ENCODE measurements at regions not wholly inside any gene's neighbourhood (a gene's known extent, or its start where the extent isn't known, plus 50 kb on each side); places are given as distances from the start of the nearest gene placed in this dataset.
"Not testable (repeated sequence)": the region's sequence is repeated elsewhere in the genome, so short reads cannot be mapped to it uniquely, and the experiment has no call there.

DNA sequence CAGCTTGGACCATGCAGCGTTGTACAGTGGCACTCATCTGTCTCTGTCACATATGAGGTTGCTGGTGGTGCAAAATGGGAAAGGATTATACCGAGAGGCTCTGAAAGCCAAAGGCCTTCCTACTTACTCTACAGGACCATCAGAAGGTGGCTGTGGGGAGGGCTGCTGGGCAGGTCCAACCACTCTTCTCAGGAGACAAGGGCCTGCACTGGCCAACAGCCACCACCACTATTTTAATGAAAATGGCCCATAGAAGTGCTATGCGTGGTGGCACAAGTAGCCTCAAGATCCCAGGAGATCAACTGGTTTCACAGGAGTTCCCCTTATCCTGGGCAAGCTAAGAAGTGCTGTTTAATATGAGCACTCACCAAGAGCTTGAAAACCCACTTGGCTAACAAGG lies 52.3 kb downstream of the MRPL57 start:
- no peaks in the 10 kb centered on the region for H3K9me3 Mint-ChIP-seq
- DNase-seq (no peak), ATAC-seq (no peak)
- H3K4me1 Mint-ChIP-seq (ENCODE audit: low read depth), result peaks cover 4% of the 10 kb centered on the region
- H3K27me3 Mint-ChIP-seq (ENCODE audit: low read depth), result peaks cover 9% of the 10 kb centered on the region
- no peak overlapping the region for H3K4me3 Mint-ChIP-seq
- H3K36me3 Mint-ChIP-seq (ENCODE audit: insufficient read depth), result no peaks in the 10 kb centered on the region

DNA sequence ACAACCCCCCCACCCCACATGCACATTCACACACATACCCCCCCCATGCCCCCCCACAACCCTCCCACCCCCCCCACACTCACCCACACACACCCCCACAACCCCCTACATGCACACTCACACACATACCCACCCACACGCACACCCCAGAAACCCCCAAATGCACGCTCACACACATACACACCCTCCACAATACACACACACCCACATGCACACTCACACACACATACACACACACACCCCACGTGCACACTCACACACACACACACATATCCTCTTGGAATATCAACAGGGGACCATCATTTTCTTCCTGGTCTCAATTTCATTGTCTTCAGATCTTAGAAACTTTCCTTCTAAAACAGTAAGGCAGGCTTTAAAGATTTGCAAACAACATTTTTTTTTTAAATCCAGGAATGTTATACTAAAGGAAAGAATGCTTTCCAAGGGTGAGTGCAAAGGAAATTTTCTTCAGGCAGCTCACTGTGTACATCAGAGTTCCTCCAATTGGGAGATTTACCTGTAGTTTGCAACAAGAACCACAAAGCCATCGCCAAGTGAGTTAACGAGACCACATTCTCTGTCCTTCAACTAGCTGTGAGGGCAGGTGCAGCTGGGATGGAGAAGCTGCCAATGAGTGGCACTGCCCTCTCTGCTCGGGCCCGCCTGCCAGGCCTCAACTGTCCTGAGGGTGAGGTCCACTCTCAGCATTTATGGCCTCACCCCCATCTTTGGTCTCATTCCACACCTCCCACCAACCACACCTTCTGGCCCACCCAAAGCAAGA lies 53.0 kb downstream of the MRPL57 start:
- ATAC-seq (no peak), DNase-seq (no peak)
- H3K9me3 Mint-ChIP-seq, result no peaks in the 10 kb centered on the region
- H3K4me1 Mint-ChIP-seq (ENCODE audit: low read depth), result peaks cover 4% of the 10 kb centered on the region
- H3K36me3 Mint-ChIP-seq (ENCODE audit: insufficient read depth), result no peaks in the 10 kb centered on the region
- H3K27me3 Mint-ChIP-seq (ENCODE audit: low read depth), result peaks cover 9% of the 10 kb centered on the region
- no peak overlapping the region for H3K4me3 Mint-ChIP-seq

DNA sequence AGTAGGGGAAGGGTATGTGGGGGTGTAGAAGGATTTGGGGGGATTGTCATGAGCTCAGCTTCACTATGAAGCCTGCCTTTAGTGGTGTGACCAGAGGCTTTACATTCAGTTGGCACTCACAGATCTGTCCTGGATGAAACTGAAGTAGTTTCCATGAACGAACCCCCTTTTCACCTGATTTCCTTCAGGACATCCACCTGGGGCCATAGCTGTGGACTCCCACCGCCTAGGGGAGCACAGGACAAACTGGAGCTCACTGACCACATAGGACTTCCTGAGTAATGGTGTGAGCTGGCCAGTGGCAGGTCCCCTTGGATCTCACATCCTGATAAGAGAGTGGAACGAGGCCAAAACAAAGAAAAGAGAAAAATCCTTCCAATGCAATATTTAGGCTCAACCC lies 54.1 kb downstream of the MRPL57 start:
- Mint-ChIP-seq H3K27me3 (ENCODE audit: low read depth) (peaks cover 7% of the 10 kb centered on the region), H3K9me3 (no peaks in the 10 kb centered on the region), H3K4me1 (ENCODE audit: low read depth) (peaks cover 4% of the 10 kb centered on the region), H3K36me3 (ENCODE audit: insufficient read depth) (no peaks in the 10 kb centered on the region), H3K4me3 (no peak overlapping the region)
- ATAC-seq (no peak), DNase-seq (no peak)

DNA sequence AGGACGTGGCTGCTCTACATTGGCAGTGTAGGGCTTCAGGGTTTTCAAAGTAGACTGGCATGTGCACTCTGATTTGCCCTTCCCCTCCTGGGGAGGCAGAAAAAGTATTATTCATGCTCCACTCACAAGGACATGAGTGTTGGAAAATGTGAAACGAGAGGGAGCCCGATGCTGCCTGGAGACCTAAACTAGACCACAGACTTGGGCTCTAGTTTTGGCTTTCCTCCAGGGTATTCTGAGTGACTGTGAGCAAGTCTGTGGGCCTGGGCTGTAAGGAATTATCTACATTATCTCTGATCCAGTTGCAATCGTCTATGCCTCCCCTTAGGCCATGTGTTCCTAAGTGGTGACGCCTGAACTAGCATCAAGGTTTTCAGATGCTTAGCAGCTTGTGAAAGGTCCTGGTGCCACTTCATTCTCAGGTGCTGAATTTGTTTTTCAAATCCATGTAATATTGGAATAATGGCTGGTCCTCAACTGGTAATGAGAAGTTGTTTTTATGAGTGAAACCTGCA lies 55.0 kb downstream of the MRPL57 start:
- H3K36me3 Mint-ChIP-seq (ENCODE audit: insufficient read depth), result no peaks in the 10 kb centered on the region
- H3K27me3 Mint-ChIP-seq (ENCODE audit: low read depth), result peaks cover 8% of the 10 kb centered on the region
- no peak overlapping the region for H3K4me3 Mint-ChIP-seq
- H3K9me3 Mint-ChIP-seq, result no peaks in the 10 kb centered on the region
- DNase-seq (no peak), ATAC-seq (no peak)
- peaks cover 4% of the 10 kb centered on the region for H3K4me1 Mint-ChIP-seq (ENCODE audit: low read depth)

DNA sequence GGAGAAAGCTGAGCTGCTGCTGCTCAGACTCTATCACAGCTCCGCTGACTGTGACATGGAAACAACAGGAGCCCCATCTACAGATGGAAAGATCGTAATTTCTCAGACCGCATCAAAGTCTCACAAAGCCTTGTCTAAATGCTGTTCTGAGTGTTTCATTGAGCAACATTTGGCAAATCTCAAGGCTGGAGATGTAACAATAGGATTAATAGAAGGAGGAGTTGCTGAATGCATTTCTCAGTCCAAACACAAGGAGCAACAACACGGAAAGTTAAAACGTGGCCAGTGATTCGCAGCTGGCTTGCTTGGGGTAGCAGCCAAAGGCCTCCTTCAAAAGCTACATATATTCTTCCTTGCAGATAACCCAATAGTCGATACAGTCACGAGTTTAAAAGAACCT lies 55.7 kb downstream of the MRPL57 start:
- H3K4me3 Mint-ChIP-seq, result no peak overlapping the region
- no peaks in the 10 kb centered on the region for H3K36me3 Mint-ChIP-seq (ENCODE audit: insufficient read depth)
- H3K27me3 Mint-ChIP-seq (ENCODE audit: low read depth), result peaks cover 8% of the 10 kb centered on the region

DNA sequence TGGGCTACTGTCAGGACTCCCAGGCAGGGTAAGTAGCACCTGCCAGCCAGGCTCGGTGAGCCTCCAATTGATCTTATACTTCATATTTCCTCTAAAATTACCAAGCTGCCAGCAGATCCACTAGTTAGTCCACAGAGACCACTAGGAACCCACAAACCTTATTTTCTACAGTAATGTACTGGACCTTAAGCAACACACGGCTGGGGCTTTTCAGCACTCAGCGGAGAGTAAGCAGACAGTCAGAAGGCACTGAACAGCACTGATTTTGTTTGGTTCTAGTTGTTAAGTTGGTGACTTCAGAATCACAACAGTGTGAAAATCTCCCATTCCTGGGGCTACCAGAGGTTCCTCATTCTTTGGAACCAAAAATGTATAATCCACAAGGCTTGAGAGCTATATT lies 56.1 kb downstream of the MRPL57 start:
- Mint-ChIP-seq H3K36me3 (ENCODE audit: insufficient read depth) (no peaks in the 10 kb centered on the region), H3K9me3 (no peaks in the 10 kb centered on the region), H3K4me3 (no peak overlapping the region), H3K4me1 (ENCODE audit: low read depth) (peaks cover 4% of the 10 kb centered on the region), H3K27me3 (ENCODE audit: low read depth) (peaks cover 5% of the 10 kb centered on the region)
- DNase-seq (no peak), ATAC-seq (no peak)

More for the DNA sequence above, 55.7 kb downstream of the MRPL57 start:
- H3K9me3 Mint-ChIP-seq, result no peaks in the 10 kb centered on the region
- H3K4me1 Mint-ChIP-seq (ENCODE audit: low read depth), result peaks cover 4% of the 10 kb centered on the region
- no peak for DNase-seq
- no peak for ATAC-seq

DNA sequence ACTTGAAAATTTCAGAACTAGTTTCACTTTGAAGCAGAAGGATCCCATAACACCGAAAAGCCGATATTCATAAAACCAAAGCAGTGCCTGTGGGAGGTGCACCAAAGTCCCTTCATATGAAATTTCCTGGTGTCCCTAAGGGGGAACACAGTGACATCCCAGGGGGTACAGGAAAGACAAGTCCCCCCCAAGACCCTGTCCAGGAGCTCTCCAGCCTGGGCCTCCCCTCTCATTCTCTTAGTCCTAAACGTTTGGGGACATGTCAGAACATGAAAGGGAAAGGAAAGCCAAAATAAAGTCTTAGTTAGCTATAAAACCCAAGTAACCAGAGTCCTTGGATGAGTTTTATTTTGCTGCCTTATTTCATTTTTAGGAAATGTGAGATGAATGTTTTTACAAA lies 56.6 kb downstream of the MRPL57 start:
- ATAC-seq (no peak), DNase-seq (no peak)
- Mint-ChIP-seq H3K27me3 (ENCODE audit: low read depth) (peaks cover 5% of the 10 kb centered on the region), H3K9me3 (no peaks in the 10 kb centered on the region), H3K4me1 (ENCODE audit: low read depth) (peaks cover 4% of the 10 kb centered on the region), H3K36me3 (ENCODE audit: insufficient read depth) (no peaks in the 10 kb centered on the region), H3K4me3 (no peak overlapping the region)

DNA sequence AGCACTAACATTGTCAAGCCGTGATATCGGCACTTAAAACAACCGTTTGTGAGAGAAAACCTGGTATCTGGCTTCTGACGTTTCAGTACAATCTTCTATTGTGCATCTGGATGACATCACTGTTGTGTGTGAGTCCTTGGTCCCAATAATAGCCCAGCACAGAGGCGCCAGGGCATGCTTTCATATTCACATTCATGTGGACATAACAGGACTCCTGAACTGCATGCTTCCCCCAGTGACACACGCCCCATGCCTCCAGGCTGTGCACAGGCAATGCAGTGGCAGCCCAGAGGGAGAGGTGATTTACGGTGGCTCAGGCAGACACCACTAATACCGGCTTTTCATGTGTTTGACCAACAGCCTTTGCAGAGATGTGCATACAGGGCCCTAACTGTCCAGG lies 58.1 kb downstream of the MRPL57 start:
- H3K36me3 Mint-ChIP-seq (ENCODE audit: insufficient read depth), result no peaks in the 10 kb centered on the region
- no peaks in the 10 kb centered on the region for H3K9me3 Mint-ChIP-seq
- no peak for DNase-seq
- peaks cover 4% of the 10 kb centered on the region for H3K4me1 Mint-ChIP-seq (ENCODE audit: low read depth)
- H3K4me3 Mint-ChIP-seq, result no peak overlapping the region
- ATAC-seq, result no peak
- H3K27me3 Mint-ChIP-seq (ENCODE audit: low read depth), result peaks cover 5% of the 10 kb centered on the region

DNA sequence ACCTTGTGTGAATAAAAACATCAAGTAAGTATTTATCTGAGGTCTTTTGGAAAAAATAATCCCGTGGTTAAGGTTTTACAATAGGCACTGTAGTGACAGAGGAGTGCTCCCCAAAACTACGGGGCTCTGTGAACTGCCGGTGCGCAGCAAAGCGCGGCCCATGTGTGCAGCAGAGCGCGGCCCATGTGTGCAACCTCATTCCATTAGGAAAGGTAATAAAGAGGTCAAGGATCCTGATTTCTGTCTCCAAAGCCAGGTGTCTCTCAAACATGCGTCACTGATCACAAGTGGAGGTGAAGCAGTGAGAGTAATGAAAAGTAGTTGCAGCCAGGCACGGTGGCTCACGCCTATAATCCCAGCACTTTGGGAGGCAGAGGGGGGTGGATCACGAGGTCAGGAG lies 58.7 kb downstream of the MRPL57 start:
- no peaks in the 10 kb centered on the region for H3K9me3 Mint-ChIP-seq
- H3K36me3 Mint-ChIP-seq (ENCODE audit: insufficient read depth), result no peaks in the 10 kb centered on the region
- H3K4me3 Mint-ChIP-seq, result no peak overlapping the region
- peaks cover 4% of the 10 kb centered on the region for H3K4me1 Mint-ChIP-seq (ENCODE audit: low read depth)
- peaks cover 5% of the 10 kb centered on the region for H3K27me3 Mint-ChIP-seq (ENCODE audit: low read depth)
- no peak for DNase-seq
- no peak for ATAC-seq

DNA sequence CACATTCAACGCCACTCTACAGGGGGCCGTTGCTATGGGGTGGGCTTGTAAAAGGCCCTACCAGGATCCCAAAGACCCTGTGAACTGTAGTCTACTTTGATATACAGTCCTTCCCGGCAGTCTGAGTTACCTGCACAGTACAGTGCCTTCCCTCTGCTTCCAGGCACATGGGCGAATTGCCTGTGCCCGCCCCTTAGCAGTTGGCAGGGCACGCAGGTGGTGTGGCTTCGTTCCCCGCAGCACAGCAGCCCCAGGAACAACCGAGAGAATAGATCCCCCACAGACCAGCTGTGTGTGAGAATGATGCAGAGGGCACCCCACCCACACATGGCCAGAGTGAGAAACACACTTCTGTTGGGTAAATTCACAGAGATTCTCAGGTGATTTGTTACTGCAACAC lies 60.6 kb downstream of the MRPL57 start:
- DNase-seq (no peak), ATAC-seq (no peak)
- Mint-ChIP-seq H3K9me3 (no peaks in the 10 kb centered on the region), H3K27me3 (ENCODE audit: low read depth) (peaks cover 5% of the 10 kb centered on the region), H3K36me3 (ENCODE audit: insufficient read depth) (no peaks in the 10 kb centered on the region), H3K4me3 (no peak overlapping the region), H3K4me1 (ENCODE audit: low read depth) (peaks cover 4% of the 10 kb centered on the region)

DNA sequence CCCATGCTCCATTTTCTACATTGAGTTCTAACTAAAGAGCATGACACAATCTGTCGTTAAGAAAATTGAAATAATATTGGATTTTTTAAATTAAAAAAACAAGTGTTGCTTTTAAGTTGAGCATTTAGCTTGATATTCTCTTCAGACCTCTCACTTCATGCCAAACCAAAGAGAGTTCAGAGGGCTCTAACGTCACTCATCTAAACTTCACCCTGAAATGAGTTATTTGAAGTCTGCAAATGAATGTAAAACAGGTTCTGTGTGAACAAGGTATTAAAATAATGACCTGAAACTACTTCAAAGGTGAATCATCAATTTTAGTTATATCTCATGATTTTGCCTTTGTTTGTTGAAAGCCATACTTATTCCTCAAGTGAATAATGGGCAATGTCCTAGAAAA lies 61.8 kb downstream of the MRPL57 start:
- no peaks in the 10 kb centered on the region for H3K9me3 Mint-ChIP-seq
- peaks cover 5% of the 10 kb centered on the region for H3K27me3 Mint-ChIP-seq (ENCODE audit: low read depth)
- no peak for DNase-seq
- no peaks in the 10 kb centered on the region for H3K4me1 Mint-ChIP-seq (ENCODE audit: low read depth)
- no peaks in the 10 kb centered on the region for H3K36me3 Mint-ChIP-seq (ENCODE audit: insufficient read depth)
- no peak overlapping the region for H3K4me3 Mint-ChIP-seq
- ATAC-seq, result no peak

DNA sequence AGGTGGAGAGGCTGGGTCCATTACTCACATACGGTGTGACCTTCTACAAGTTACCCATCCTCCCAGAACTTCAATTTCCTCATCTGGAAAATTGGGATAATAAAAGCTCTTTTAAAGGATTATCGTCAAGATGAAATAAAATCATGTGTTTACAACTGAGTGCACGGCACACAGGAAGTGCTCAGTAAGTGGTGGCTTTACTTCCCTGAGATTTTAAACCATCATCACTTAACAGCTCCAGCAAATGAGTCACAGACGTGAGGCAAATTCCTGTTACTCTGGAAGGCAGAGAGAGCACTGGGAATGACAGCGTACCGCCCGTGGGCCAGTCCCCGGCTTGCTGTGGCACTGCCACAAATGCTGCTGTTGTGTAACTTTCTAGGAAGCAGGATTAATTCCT lies 64.1 kb downstream of the MRPL57 start:
- no peaks in the 10 kb centered on the region for H3K4me1 Mint-ChIP-seq (ENCODE audit: low read depth)
- no peaks in the 10 kb centered on the region for H3K9me3 Mint-ChIP-seq
- H3K27me3 Mint-ChIP-seq (ENCODE audit: low read depth), result peaks cover 8% of the 10 kb centered on the region
- H3K36me3 Mint-ChIP-seq (ENCODE audit: insufficient read depth), result no peaks in the 10 kb centered on the region
- DNase-seq (no peak), ATAC-seq (no peak)
- H3K4me3 Mint-ChIP-seq, result no peak overlapping the region

DNA sequence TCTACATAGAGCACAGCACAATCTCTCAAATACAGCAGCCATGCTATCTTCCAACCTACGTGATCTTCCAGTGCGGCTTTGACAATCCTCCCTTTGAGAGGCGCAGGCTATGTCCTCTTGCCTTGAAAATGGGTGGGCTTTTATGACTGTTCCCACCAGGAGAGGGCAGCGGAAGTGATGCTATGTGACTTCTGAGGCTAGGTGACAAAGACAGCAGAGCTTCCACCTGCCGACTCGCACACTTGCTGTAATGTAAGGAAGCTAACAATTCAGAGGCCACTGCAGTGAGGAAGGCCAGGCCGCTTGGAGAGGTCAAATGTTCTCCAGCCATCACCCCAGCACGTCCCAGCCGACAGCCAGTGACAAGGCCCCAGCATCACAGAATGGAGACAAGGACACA lies 65.8 kb downstream of the MRPL57 start:
- no peak for DNase-seq

DNA sequence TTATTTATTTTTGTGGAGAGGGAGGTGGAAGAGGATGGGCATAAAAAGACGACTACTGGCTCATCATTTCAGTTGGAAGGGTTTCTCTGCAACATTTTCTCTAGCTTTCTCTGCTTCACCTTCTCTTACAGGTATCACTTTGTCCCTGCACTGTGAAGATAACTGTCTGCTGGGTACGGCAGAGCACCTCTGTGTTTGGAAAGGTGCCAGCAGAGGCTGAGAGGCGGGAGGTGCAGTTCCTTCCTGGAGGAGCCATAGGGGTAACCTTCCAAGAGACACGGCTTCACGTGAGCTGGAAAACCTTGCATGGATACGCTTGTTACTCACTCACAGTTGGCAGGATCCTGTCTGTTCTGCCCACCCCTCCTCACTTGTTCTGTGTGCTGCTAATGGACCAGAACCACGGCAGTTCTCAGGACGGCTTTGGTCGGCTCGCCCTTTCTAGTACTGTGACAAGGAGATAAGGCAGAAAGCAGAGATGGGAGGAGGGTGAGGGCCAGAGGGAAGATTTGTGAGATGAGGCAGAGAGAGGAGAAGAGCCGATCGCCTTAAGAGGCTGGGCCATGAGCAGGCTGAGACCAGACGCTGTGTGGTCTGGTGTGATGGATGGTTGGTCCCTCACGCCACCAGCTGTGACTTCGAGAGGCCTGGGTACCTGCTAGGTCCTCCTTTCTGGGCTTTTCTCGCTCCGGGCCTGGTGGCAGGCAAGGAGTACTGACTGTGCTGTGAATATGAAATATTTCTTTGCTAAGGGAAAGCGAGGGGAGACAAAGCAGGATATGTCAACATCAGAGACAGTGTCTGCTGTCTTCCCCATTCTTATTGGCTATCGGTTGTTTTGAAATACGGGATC lies 66.8 kb downstream of the MRPL57 start:
- Mint-ChIP-seq H3K4me3 (no peak overlapping the region), H3K4me1 (ENCODE audit: low read depth) (no peaks in the 10 kb centered on the region)

More for the DNA sequence above, 65.8 kb downstream of the MRPL57 start:
- peaks cover 4% of the 10 kb centered on the region for H3K27me3 Mint-ChIP-seq (ENCODE audit: low read depth)
- H3K9me3 Mint-ChIP-seq, result no peaks in the 10 kb centered on the region
- no peaks in the 10 kb centered on the region for H3K4me1 Mint-ChIP-seq (ENCODE audit: low read depth)
- no peak for ATAC-seq
- H3K36me3 Mint-ChIP-seq (ENCODE audit: insufficient read depth), result no peaks in the 10 kb centered on the region
- no peak overlapping the region for H3K4me3 Mint-ChIP-seq

DNA sequence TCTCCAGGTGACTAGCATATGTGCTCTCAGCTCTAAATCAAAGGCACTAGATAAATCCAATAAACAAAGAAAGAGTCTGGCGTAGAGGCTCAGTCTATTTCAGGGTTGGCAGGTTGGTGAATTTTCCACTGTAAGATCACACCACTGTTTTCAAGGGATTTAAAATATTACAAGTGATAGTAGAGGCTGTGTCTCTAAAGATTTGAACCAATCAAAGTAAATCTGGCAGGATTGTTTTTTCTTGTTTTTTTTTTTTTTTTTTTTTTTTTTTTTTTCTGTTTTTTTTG lies 67.4 kb downstream of the MRPL57 start:
- not testable (repeated sequence) for H3K4me3 Mint-ChIP-seq; DNase-seq; H3K9me3 Mint-ChIP-seq; H3K4me1 Mint-ChIP-seq (ENCODE audit: low read depth); ATAC-seq; H3K36me3 Mint-ChIP-seq (ENCODE audit: insufficient read depth); H3K27me3 Mint-ChIP-seq (ENCODE audit: low read depth)

More for the DNA sequence above, 66.8 kb downstream of the MRPL57 start:
- ATAC-seq (no peak), DNase-seq (no peak)
- Mint-ChIP-seq H3K36me3 (ENCODE audit: insufficient read depth) (no peaks in the 10 kb centered on the region), H3K27me3 (ENCODE audit: low read depth) (peaks cover 4% of the 10 kb centered on the region), H3K9me3 (no peaks in the 10 kb centered on the region)
